GM19023 (cell line): ENCODE measurements at regions not wholly inside any gene's neighbourhood (a gene's known extent, or its start where the extent isn't known, plus 50 kb on each side); places are given as distances from the start of the nearest gene placed in this dataset.

ENCODE experiments used
- ATAC-seq: cut with Tn5 transposase; IDR thresholded peaks from one replicate; pipeline ENCODE4 v1.9.1; 2021; ENCODE audit warnings: mild to moderate bottlenecking, moderate library complexity; ENCODE audit not compliant: unreplicated experiment

DNA sequence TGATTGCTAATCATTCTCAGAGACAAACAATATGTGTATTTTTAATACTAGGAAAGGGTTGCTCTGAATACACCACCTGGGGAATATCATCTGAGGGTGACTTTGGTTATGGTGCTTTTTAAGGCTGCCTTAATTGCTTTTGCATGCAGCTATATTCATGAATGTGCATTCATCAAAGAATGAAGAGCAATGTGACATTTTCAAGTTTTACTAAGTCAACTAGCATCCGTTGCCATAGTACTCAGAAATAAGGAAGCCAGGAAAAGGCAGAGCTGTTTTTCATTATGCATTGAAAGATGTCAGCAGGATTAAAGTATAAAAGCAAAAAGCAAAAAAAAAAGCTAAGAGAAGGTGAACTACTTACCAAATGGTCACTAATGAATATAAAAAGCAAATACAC lies 67.4 kb upstream of the PCDH18 start:
- ATAC-seq = no peak

DNA sequence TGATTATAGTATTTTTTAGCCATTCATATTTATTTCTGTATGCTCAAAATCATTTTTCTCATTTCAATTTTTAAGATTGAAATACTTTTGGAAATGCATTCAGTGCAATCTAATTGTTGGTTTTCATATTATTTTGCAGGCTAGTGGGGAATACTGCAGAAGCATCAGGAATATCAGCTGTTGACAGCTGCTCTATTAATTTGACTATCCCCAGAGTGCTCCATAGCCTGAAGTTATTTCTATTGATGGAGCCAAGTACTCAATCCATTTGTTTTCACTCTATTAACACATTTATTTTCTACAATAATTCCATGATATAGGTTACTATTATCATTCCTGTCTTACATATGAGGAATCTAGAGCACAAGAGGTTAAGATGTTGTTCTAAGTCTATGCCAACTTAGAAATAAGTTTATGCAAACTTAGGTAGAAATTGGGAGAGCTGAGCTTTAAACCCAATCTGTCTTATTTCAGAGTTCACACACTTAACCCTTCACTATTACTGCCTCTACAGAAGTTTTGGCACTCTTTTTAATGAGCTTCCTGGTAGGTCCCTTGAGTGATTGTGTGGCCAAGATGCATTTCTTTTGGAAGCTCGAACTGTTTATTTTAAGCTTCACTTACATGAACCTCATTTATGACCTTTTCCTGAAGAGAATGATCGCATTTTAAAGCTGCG lies 65.6 kb upstream of the PCDH18 start:
- ATAC-seq = no peak

DNA sequence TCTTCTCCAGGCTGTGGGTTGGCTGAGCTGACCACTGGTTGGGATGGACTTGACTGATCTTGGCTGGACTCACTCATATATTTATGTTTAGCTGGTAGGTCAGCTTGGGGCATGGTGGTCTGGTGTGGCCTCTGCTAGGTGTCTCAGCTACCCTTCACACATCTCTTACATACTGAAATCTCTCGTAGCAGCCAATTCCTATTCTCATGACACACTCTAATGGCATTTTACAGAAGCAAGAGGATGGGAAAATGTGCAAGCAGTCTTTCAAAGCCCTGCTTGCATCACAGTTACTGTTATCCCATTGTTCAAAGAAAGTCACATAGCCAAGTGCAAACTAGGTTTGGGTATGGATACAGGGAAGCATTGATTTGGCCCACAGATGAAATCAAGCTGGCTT lies 55.5 kb upstream of the PCDH18 start:
- no peak for ATAC-seq

DNA sequence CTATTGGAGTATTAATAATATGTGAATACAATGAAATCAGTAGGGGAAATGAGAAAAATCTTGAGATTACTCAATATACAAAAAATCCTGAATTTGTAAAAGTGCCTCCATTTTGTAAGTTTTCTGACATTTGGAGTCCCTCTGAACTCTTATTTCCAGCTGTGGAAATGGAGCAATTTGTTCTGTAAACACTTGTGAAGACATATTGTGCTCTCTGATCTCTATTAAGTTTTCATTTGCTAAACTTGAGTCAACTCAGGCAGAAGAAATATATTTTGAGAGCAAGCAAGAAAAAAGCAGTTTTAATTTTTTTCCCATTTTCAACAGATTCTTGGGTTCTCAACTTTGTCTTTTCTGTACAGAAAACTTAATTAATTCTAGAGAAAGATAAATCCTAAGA lies 51.4 kb upstream of the PCDH18 start:
- no peak for ATAC-seq
